HG03095 (cell line): ENCODE measurements at regions not wholly inside any gene's neighbourhood (a gene's known extent, or its start where the extent isn't known, plus 50 kb on each side); places are given as distances from the start of the nearest gene placed in this dataset.

ENCODE experiments used
- ATAC-seq: cut with Tn5 transposase; IDR thresholded peaks from one replicate; pipeline ENCODE4 v1.9.1; 2021; ENCODE audit warnings: moderate library complexity; ENCODE audit not compliant: unreplicated experiment

- no peak for ATAC-seq
These were observed 208.3 kb downstream of the PHETA1 start for GRCh38 chr12:111160350-111161241.

DNA sequence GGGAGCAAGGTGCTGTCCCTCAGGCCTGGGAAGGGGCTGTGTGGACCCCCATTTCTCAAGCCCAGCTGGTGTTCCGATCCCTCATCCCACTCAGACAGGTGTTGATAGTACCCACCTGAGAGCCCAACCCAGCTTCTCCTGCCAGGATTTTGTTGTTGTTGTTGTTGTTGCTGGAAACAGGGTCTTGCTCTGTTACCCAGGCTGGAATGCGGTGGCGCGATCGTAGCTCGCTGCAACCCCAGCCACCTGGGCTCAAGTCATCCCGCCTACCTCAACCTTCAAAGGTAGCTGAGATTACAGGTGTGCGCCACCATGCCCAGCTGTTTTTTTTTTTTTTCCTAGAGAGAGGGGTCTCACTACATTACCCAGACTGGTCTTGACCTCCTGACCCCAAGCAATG, 209.9 kb downstream of the PHETA1 start:
- ATAC-seq, result no peak

DNA sequence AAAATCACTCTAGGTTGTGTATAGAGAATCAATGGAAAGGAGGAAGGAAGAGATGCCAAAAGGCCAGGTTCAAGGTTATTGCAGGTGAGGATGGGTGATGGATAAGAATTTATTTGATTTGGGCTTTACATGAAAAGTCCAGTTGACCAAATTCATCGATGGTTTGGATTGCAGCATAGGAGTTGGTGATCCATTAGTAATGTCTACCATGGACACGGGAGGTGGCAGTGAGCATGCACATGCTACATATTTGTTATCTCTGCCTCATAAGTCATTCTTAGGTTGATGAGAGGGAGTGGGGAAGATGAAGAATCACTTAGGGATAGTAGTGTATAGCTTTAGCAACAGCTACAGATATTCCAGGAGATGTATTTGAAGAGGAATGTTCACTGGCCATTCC, 211.4 kb downstream of the PHETA1 start:
- ATAC-seq, result no peak

DNA sequence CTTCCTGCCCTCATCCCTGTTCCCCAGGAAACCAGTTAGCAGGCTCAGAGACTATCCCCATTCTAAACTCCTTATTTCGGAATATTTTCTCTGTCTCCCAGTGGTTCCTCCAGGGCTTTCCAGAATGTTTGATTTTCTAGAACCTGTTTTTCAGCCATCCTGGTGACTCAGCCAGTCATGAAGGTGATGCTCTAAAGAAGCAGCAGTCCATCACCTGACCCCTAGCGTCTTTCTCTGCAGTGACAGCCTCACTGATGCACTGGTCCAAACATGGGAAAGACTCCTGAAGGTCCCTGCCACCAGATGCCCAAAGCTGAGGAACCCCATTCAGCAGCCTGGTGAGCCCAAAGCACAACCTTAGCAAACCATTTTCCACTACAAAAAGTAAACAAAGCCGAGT, 212.6 kb downstream of the PHETA1 start:
- no peak for ATAC-seq

GRCh38 chr12:111155521-111155920, 213.4 kb downstream of the PHETA1 start:
- no peak for ATAC-seq

GRCh38 chr12:111155020-111155419, 213.9 kb downstream of the PHETA1 start:
- ATAC-seq, result no peak

DNA sequence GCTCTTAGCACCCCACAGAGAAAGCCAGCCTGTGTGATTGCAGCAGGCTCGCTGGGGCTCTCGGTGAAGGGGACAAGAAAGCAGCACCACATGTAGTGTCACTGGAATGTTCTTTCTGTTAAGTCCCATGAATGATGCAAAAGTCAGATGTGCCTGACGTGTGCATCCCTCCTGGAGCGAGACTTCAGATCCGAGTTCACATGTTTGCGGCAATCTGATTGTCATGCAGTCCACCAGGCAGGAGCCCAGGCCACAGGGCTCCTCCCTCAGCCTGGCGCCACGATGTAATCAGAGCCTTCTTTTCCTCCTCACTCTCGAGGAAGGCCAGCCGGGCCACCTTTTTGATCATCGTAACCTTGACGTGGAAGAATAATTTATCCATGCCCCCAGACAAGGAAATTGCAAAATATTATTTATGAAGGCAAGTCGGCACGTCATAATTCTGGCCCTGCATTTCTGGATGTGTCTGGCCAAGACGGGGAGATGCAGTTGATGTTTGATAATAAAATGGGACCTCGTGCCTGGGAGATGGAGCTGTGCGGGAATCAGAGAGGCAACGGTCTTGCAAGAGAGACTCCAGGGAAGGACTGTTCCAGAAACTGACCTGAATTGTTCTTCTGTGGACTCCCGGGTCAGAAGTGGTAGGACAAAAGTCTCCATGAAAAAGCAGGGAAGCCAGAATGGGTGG, 214.6 kb downstream of the PHETA1 start:
- ATAC-seq, result no peak

DNA sequence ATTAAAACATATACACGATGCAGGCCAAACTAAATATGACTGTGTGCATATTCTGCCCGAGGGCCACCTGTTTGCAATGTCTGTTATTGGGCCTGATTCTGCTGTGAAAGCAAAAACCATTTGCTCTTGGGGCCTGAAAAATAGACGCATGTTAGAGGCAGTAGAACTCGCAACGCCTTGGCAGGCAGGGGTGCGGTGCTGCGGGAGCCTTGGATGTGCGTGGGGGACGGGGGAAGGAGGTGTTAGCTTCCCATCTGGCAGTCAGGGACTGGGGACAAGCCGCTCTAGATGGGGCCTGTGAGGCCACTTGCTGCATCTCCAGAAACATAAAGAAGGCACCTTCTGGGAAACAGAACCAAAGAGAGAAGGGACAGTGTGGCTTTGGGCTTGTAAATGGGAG, 216.3 kb downstream of the PHETA1 start:
- ATAC-seq, result no peak

- no peak for ATAC-seq
These were observed 217.7 kb downstream of the PHETA1 start for GRCh38 chr12:111150921-111151840.

GRCh38 chr12:111150360-111150759, 218.5 kb downstream of the PHETA1 start:
- ATAC-seq, result no peak

DNA sequence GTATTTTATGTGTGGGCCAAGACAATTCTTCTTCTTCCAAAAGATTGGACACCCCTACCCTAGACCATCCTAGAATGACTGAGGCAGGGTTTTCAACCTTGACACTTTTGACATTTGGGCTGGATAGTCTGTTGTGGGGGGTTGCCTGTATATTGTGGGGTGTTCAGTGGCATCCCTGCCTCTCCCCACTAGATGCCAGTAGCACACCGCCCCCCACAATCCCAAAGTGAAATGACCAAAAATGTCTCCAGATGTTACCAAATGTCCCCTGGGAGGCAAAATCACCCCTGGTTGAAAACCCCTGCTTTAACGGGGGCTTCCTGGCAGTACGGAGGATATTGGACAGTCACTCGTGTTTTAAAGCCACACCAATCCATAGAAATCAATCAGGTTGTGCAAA, 219.6 kb downstream of the PHETA1 start:
- ATAC-seq, result no peak

DNA sequence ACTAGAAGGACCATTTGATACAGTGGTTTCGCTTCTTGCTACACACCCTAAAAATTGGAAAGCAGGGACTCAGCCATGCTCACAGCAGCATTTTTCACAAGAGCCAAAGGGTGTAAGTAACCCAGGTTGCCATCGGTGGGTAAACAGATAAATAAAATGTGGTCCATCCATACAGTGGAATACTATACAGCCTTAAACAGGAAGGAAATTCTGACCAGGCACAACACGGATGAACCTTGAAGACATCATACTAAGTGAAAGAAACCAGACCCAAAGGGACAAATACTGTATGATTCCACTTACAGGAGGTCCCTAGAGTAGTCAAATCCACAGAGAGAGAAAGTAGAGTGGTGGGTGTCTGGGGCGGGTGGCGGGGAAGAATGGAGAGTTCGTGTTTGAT, 220.9 kb downstream of the PHETA1 start:
- ATAC-seq, result no peak

GRCh38 chr12:111143271-111143670, 222.9 kb upstream of the MYL2 start:
- no peak for ATAC-seq

- no peak for ATAC-seq
These were observed 220.8 kb upstream of the MYL2 start for GRCh38 chr12:111141205-111141604.

- ATAC-seq, result no peak
These were observed 217.6 kb upstream of the MYL2 start for GRCh38 chr12:111138016-111138415.

- ATAC-seq, result no peak
These were observed 215.0 kb upstream of the MYL2 start for GRCh38 chr12:111135293-111135832.

DNA sequence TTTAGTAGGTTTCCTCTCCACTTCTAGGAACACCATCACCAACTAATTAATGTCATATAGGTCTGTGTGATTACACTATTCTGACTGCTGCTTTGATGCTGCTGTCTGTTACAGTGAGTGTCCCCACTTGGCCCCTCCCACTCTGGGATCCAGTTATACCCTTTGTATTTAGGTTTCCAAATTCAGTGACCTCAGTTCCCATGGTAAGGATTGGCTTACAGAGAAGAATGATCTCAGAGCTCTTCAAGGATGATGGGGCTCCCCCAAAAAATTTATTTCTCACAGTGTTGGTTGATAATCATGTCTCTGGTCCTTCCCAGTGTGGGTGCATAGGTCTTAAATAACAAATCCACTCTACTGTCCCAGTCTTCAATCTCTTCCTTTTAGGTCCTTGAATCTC, 210.0 kb upstream of the MYL2 start:
- no peak for ATAC-seq

DNA sequence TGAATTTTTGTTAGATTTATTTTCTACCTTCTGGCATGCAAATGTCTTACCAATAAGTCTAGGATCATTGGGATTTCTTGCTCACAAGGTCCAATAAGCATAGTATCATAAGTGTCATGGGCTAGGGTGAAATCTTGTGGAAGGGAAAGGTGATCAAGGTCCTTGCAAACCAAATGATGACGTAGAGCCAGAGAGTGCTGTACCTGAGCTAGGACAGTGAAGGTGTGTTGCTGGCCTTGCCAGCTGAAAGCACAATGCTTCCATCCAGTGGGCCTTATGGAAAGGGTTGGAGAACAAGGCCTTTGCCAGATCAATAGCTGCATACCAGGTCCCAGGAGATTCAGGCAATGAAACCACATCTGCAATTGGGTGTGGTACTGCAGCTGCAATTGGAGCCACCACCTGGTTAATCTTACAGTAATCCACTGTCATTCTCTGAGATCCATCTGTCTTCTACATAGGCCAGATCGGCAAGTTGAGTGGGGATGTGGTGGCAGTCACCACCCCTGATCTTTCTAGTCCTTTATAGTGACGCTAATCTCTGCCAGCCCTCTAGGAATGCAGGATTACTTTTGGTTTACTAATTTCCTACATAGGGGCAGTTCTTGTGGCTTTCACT, 208.9 kb upstream of the MYL2 start:
- ATAC-seq, result no peak

DNA sequence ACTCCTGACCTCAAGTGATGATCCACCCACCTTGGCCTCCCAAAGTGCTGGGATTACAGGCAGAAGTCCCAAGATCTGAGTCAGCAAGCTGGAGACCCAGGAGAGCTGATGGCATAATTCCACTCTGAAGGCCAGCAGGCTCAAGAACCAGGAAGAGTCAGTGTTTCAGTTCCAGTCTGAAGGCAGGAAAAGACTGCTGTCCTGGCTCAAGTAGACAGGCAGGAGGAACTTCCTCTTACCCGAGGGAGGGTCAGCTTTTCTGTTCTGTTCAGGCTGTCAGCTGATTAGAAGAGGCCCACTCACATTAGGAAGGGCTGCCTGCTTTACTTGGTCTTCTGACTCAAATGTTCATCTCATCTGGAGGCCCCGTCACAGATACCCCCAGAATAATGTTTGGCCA, 206.0 kb upstream of the MYL2 start:
- no peak for ATAC-seq

GRCh38 chr12:111124183-111124582, 203.8 kb upstream of the MYL2 start:
- no peak for ATAC-seq

GRCh38 chr12:111123390-111123789, 203.0 kb upstream of the MYL2 start:
- no peak for ATAC-seq
